Rectal smooth muscle tissue (tissue), 1 donor: ENCODE measurements at regions not wholly inside any gene's neighbourhood (a gene's known extent, or its start where the extent isn't known, plus 50 kb on each side); places are given as distances from the start of the nearest gene placed in this dataset.

Source experiments
- H3K27ac ChIP-seq: one replicate; pipeline ENCODE4 v1.7.0; 2013; ENCODE audit warnings: low read depth, low read length, inconsistent platforms
- H3K27me3 ChIP-seq: one replicate; pipeline ENCODE4 v1.7.0; 2013; ENCODE audit warnings: low read length; ENCODE audit not compliant: control insufficient read depth, insufficient read depth
- H3K36me3 ChIP-seq: one replicate; pipeline ENCODE4 v1.7.0; 2013; ENCODE audit warnings: low read length; ENCODE audit not compliant: control insufficient read depth, insufficient read depth
- H3K4me1 ChIP-seq: one replicate; pipeline ENCODE4 v1.7.0; 2013; ENCODE audit warnings: low read length; ENCODE audit not compliant: control insufficient read depth, insufficient read depth
- H3K4me3 ChIP-seq: one replicate; pipeline ENCODE4 v1.7.0; 2013; ENCODE audit warnings: low read length
- H3K9ac ChIP-seq: one replicate; pipeline ENCODE4 v1.7.0; 2013; ENCODE audit warnings: low read length

DNA sequence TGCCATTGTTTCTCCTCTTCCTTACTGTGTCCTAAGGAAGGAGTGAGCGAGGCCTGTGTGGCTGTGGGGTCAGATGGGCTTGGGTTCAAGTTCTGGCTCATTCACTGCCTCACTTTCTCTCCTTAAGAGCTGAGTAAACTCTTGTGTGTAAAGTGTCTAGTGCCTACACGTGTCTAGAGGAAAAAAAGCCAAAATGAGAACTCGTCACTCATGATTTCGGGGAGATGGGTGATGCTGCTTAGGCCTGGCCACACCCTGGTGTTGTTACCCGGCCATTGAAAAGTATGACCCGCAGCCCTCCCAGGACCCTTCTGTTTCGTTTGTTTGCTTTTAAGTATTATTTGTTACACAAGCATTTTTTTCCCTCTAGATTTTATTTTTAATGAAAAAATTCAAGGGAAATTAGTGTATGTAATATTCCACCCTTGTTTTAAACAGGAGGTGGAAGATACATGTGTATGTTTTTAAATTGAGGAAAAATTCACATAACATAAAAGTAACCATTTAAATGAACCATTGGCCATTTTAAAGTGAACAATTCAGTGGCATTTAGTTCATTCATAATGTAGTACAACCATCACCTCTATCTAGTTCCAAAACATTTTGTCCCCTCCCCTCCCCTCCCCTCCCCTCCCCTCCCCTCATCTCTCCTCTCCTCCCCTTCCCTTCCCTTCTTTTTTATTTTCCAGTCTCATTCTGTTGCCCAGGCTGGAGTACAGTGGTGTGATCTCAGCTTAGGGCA is 71.0 kb downstream of the CEBPB start:
- H3K36me3 ChIP-seq = no peaks in the 10 kb centered on the region
- H3K27me3 ChIP-seq = no peaks in the 10 kb centered on the region
- H3K9ac ChIP-seq = no peak overlapping the region
- H3K27ac ChIP-seq = no peak overlapping the region
- no peak overlapping the region for H3K4me3 ChIP-seq
- H3K4me1 ChIP-seq = no peaks in the 10 kb centered on the region

DNA sequence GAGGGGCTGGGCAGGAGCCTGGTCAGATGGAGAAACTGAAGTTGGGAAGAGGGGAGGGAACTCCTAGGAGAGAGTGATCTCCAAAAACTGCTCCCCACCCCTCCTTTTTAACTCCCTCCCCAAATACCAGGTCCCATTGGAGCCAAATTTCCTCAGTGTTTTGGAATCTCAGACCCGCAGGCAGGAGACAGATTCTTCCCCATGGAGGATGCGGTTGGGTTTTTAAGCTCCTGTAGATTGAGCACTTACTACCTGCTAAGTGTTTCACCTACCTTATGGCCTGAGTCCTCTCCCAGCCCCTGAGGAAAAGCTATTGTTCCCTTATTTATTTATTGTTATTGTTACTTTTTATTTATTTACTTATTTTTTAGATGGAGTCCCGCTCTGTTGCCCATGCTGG is 73.2 kb downstream of the CEBPB start:
- Histone ChIP-seq H3K4me1 (no peaks in the 10 kb centered on the region), H3K9ac (no peak overlapping the region), H3K27ac (no peak overlapping the region), H3K4me3 (no peak overlapping the region), H3K36me3 (no peaks in the 10 kb centered on the region), H3K27me3 (no peaks in the 10 kb centered on the region)

- Histone ChIP-seq H3K4me1 (no peaks in the 10 kb centered on the region), H3K9ac (no peak overlapping the region), H3K4me3 (no peak overlapping the region), H3K27ac (no peak overlapping the region), H3K27me3 (no peaks in the 10 kb centered on the region), H3K36me3 (no peaks in the 10 kb centered on the region)
Observed at GRCh38 chr20:50264534-50265145, 74.0 kb downstream of the CEBPB start.

GRCh38 chr20:50265245-50265946 is 74.8 kb downstream of the CEBPB start:
- no peaks in the 10 kb centered on the region for H3K27me3 ChIP-seq
- H3K36me3 ChIP-seq = no peaks in the 10 kb centered on the region
- H3K27ac ChIP-seq = no peak overlapping the region
- H3K4me1 ChIP-seq = no peaks in the 10 kb centered on the region
- no peak overlapping the region for H3K9ac ChIP-seq
- no peak overlapping the region for H3K4me3 ChIP-seq

- no peaks in the 10 kb centered on the region for H3K4me1 ChIP-seq
- no peak overlapping the region for H3K9ac ChIP-seq
- no peaks in the 10 kb centered on the region for H3K27me3 ChIP-seq
- H3K4me3 ChIP-seq = no peak overlapping the region
- H3K36me3 ChIP-seq = no peaks in the 10 kb centered on the region
- no peak overlapping the region for H3K27ac ChIP-seq
Observed at GRCh38 chr20:50266293-50267040, 75.8 kb downstream of the CEBPB start.

GRCh38 chr20:50267041-50267865 is 76.6 kb downstream of the CEBPB start:
- H3K36me3 ChIP-seq = no peaks in the 10 kb centered on the region
- H3K4me1 ChIP-seq = no peaks in the 10 kb centered on the region
- H3K27me3 ChIP-seq = no peaks in the 10 kb centered on the region
- no peak overlapping the region for H3K9ac ChIP-seq
- no peak overlapping the region for H3K4me3 ChIP-seq
- H3K27ac ChIP-seq = no peak overlapping the region

- no peak overlapping the region for H3K27ac ChIP-seq
- no peaks in the 10 kb centered on the region for H3K4me1 ChIP-seq
- no peak overlapping the region for H3K9ac ChIP-seq
Observed at GRCh38 chr20:50267866-50268219, 77.2 kb downstream of the CEBPB start.

DNA sequence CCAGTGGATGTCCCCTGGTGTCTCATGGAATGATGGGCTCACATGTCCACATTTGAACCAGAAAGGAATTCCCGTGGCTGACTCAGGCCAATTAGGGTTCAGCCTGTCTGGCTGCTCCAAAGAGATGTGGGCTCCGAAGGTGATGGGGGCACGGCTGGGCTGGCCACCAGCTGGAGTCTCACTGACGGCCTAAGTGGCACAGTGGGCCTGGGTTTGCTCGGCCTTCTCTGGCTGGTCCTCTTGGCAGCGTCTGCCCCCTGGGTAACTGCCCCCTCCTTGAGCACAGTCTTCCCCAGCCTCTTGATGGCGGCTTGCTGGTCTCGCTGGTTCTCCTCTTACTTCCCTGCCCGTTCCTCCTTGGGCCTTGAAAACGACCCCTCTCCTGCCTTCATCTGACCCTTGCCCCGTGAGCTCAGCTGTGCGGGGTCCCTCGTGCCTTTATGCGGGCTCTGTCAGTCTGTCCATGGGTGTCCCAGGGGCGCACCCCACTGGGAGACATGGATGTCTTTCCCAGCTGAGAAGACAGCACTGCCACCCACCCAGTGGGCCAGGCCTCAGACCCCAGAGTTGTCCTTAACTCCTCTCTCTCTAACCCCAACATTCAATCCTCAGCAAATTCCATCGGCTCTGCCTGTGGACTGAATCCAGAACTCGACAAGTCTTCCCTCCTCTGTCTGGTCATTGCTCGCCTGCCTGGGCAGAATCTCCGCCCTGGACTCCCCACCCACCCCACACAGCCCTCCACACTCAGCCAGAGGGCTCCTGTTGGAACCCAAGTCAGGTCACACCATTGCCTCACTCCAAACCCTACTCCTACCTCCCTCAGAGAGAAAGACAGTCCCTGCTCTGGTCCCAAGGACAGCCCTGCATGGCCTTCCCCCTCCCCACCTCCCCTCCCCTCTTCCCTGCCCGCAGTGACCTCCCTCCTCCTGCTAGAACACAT is 78.7 kb downstream of the CEBPB start:
- H3K9ac ChIP-seq = no peak overlapping the region
- H3K36me3 ChIP-seq = no peaks in the 10 kb centered on the region
- no peaks in the 10 kb centered on the region for H3K4me1 ChIP-seq
- H3K27me3 ChIP-seq = no peaks in the 10 kb centered on the region
- no peak overlapping the region for H3K4me3 ChIP-seq
- no peak overlapping the region for H3K27ac ChIP-seq

More at GRCh38 chr20:50267866-50268219, 77.2 kb downstream of the CEBPB start:
- H3K36me3 ChIP-seq = no peaks in the 10 kb centered on the region
- no peak overlapping the region for H3K4me3 ChIP-seq
- no peaks in the 10 kb centered on the region for H3K27me3 ChIP-seq

GRCh38 chr20:50270034-50270395 is 79.4 kb downstream of the CEBPB start:
- Histone ChIP-seq H3K9ac (no peak overlapping the region), H3K4me3 (no peak overlapping the region), H3K27me3 (no peaks in the 10 kb centered on the region), H3K27ac (no peak overlapping the region), H3K36me3 (no peaks in the 10 kb centered on the region), H3K4me1 (no peaks in the 10 kb centered on the region)

GRCh38 chr20:50270569-50270968 is 79.9 kb downstream of the CEBPB start:
- no peak overlapping the region for H3K4me3 ChIP-seq
- no peak overlapping the region for H3K9ac ChIP-seq
- H3K27me3 ChIP-seq = no peaks in the 10 kb centered on the region
- H3K36me3 ChIP-seq = no peaks in the 10 kb centered on the region
- H3K27ac ChIP-seq = no peak overlapping the region
- no peaks in the 10 kb centered on the region for H3K4me1 ChIP-seq

GRCh38 chr20:50271176-50271575 is 80.5 kb downstream of the CEBPB start:
- Histone ChIP-seq H3K36me3 (no peaks in the 10 kb centered on the region), H3K27ac (no peak overlapping the region), H3K9ac (no peak overlapping the region), H3K4me1 (no peaks in the 10 kb centered on the region), H3K27me3 (no peaks in the 10 kb centered on the region), H3K4me3 (no peak overlapping the region)
